GM19438 (cell line): ENCODE measurements at regions not wholly inside any gene's neighbourhood (a gene's known extent, or its start where the extent isn't known, plus 50 kb on each side); places are given as distances from the start of the nearest gene placed in this dataset.
"Not testable (repeated sequence)": the region's sequence is repeated elsewhere in the genome, so short reads cannot be mapped to it uniquely, and the experiment has no call there.

Experiments
- ATAC-seq: cut with Tn5 transposase; IDR thresholded peaks from one replicate; pipeline ENCODE4 v1.9.1; 2021; ENCODE audit warnings: low read depth; ENCODE audit not compliant: unreplicated experiment

DNA sequence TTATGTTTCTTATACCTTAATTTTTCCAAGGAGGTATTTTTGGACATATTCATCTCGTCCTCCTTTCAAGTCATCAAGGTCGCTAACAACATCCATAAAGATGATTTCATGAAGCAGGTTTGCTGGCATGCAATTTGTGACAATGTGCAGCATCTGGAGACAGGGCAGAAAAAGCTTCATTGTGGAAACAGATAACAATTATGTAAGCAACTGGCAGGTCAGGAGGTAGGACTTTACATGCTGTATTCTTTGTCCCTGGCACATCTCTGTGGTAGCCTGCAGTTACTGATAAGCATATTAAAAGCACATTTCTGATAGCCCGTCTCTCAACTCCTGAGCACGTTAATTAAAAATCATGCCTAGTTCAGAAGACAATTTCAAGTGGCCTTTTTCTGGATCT, 156.8 kb downstream of the LEPR start:
- no peak for ATAC-seq

DNA sequence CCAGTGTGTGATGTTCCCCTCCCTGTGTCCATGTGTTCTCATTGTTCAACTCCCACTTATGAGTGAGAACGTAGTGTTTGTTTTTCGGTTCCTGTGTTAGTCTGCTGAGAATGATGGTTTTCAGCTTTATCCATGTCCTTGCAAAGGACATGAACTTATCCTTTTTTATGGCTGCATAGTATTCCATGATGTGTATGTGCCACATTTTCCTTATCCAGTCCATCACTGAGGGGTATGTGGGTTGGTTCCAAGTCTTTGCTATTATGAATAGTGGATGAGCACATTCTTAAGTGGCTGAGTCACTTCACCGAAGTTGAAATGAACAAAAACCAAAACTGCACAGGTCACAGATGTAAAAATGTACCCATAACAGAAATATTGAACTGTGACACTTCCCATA, 157.5 kb downstream of the LEPR start:
- ATAC-seq = not testable (repeated sequence)

DNA sequence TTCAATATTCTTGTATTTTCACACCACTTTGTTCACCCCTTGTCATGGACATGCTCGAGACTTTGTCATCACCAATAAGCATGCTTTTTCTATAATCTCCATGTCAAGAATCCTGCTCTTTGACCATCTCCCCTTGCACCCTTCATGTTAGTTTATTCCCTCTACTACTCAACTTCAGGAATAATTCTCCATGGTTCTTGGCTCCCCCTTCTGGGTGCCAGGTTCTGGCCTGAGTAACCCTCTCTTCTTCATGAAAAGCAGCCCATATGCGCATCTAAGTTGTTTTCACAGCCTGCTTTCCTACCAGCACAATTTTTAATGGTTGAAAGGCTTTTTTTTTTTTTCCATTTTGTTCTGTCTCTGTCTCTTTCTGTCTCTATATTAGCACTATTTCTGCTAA, 160.7 kb downstream of the LEPR start:
- no peak for ATAC-seq

DNA sequence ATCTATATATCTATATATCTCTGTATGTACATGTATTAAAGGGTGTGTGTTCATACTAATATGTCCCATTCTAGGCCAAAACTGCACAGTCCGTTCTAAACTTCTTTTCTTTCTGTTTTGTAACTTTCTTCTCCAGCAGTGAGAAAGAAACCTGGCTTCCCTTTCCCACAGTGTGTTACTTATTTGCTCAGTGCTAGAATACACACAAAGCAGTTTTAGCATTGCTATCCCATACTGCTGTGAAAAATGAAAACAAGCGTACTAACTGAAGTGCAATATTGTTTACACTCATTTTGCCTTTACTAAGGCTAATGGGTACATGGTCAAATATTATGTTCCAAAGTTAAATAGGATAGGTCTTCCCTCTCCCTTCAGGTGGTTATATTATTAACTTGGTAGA, 163.9 kb downstream of the LEPR start:
- no peak for ATAC-seq

DNA sequence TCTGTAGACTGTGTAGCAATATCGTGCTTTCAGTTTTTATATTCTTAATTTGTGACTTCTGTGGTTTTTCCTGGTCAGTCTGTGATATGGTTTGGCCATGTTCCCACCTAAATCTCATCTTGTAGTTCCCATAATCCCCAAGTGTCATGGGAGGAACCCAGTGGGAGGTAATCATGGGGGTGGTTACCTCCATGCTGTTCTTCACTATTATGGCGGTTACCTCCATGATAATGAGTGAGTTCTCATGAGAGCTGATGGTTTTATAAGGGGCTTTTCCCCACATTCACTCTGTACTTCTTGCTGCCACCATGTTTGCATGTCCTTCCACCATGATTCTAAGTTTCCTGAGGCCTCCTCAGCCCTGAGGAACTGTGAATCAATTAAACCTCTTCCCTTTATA, 169.8 kb downstream of the LEPR start:
- no peak for ATAC-seq

DNA sequence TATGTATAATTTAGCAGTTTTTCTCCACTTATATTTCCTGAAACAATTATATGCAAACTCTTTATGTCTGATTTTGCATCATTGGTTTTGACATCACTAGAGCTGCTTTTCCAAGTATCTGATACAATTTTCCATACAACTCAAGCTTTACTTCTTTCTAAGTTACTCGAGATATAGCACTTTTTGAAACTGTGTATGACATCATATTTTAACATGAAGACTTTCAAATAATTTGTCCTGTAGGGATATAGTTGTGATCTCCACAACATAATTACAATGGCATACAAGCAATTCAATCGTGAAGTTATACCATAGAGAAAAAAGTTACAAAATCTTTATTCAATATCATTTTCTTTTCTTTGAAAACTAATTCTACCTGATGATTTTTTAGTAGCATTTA, 173.0 kb downstream of the LEPR start:
- ATAC-seq = no peak

DNA sequence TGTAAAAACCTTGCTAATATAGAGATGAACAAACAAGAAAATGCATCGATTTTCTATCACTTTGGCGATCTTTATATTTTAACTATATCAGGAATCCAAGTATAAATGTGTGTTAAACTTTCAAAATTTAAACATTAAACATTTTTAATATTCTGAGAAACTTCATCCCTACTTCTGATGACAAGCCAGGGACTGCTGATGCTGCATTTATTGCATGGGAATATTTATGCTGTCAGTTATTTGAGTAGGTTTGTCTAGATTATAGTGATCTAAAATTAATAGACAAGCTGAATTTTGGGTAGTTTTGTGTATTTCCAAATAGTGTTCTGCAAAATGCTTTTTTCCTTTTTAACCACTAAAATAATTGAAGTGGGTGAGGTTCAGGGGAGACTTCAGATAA, 175.3 kb downstream of the LEPR start:
- no peak for ATAC-seq

DNA sequence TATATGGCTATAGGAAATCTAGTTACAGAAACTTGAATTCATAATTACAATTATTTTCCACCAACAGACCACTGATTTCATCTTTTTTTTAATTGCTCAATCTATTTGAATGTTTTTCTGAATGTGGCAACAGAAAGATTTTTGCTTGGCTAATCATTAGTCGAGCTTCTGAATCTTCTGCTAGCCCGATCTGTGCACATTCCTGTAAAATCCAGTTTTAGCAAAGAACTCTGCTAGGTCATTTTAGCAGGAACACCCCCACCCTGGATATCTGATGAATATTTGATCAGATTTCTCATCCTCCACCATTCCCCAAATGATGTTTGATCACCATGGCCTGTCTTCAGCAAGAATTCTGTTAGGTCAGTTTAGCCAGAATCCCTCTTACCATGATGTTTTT, 176.3 kb downstream of the LEPR start:
- no peak for ATAC-seq

DNA sequence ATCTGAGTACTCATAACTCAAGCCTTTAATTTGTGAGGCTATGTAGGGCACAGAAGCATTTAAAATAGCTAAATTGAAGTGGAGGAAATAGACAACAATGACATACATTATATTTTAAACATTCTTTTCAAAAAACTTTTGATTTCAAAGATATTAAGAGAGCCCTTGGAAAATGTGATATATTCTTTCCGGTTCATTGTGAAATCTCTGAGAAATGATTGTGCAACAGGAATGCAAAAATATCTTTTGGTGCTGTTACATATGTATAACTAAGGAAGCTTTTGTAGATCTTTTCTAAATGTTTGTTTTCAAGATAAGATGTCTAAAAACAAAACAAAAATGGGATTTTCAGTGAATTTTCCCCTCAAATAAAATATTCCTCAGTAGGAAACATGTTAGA, 185.2 kb downstream of the LEPR start:
- ATAC-seq = no peak

DNA sequence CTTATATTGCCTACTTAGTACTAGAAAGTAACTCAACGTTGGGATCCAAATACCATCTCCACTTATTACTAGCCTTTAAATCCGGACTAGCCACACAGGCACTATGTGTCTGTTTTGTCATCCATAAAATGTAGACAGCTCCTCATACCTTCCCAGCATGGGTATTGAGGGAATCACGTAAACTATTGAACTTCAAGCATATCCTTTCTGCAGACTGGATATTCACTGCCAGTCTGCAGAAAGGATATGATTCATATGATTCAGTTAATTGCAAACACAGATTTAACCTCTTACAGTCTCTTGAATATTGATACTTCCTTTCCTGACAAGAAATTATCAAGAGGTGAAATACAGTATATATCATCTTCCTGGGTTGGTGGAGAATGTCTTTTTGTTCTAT, 186.0 kb downstream of the LEPR start:
- no peak for ATAC-seq

DNA sequence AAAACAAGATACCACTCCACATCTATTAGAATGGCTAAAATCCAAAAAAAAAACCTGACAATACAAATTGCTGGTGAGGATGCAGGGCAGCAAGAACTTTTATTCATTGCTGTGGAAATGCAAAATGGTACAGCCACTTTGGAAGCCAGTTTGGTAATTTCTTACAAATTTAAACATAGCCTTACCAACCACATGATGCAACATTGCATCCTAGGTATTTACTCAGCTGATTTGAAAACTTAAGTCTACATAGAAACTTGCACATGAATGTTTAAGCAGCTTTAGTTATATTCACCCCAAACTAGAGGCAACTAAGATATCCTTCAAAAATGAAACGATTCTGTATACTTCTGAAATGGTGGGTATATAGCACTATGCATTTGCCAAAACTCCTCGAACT, 178.8 kb upstream of the PDE4B start:
- ATAC-seq = no peak

DNA sequence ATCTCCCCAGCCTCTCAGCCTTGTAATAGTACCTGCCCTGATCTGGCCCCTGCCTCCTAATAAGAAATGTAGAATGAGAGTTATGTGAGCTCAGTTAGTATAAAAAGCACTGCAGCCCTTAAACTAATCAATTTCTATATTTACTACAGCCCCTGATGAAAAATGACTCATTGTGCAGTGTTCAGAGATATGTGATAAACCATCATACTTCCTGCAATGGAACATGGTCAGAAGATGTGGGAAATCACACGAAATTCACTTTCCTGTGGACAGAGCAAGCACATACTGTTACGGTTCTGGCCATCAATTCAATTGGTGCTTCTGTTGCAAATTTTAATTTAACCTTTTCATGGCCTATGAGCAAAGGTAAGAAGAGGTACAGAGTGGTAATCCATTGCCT, 176.8 kb upstream of the PDE4B start:
- no peak for ATAC-seq

DNA sequence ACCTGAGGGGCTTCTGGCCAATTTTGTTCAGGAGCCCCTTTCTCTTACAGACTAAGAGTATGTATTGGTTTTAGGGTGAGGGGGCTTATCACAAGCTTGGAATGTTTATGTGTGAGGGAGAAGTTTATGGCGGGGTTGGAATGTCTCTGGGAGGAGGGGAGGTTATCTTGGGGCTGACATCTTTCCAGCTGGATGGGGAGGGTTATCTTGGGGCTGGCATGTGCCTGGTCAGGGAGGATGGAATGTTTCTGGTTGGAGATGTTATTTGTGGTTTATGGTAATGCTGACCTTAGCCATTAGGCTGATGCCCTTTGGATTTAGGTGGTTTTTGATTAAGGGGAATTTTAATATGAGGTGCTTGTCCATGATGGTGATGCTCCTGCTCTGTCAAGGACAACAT, 171.0 kb upstream of the PDE4B start:
- ATAC-seq = not testable (repeated sequence)

DNA sequence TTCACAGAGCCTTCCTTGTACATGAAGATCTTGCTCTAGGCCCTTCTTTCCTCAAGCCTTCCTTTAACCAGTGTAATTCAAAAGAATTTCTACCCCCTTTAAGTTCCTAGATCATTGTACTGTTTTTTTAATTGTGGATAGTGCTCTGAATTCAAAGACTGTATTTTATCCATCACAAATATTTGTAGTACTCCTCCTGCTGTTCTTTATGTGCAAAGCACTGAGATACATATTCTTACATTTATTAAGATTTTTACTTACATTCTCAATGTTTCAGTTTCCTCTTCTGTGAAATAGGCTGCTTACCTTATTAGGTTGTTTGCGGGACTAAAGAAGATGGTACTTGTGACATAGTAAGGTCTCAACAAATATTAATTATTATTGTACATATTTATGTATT, 168.8 kb upstream of the PDE4B start:
- ATAC-seq = no peak

DNA sequence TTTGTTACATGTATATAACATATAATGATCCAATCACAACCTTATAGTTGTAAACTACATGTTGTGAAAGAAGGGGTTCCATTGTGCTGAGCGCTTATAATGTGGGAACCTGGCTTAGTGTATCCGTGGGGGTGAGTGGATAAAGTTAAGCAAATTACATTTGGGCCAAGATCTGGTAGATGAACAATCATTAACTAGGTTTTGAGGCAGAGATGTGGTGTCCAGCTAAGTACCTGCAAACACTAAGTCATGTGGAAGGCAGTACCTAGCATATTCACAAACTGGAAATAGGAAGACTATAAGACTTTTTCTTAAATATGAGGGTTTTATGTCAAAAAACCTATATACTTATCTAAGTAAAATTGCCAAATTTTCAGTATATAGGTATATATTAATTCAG, 167.2 kb upstream of the PDE4B start:
- ATAC-seq = no peak

DNA sequence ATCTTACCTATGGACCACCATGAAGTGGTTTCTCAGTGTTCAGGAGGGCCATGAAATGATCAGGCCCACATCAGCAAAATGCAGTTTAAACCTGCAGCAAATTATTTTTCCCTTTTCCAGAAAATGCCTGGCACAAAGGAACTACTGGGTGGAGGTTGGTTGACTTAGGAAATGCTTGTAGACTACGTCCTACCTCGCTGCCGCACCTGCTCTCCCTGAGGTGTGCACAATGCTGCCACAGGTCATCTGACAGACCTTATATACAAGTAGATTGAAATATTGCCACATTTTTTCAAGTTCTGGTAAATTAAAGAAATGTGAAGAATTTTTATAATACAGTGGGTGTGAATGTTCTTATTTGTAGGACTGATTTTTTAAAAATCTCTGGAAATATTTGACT, 166.7 kb upstream of the PDE4B start:
- no peak for ATAC-seq

DNA sequence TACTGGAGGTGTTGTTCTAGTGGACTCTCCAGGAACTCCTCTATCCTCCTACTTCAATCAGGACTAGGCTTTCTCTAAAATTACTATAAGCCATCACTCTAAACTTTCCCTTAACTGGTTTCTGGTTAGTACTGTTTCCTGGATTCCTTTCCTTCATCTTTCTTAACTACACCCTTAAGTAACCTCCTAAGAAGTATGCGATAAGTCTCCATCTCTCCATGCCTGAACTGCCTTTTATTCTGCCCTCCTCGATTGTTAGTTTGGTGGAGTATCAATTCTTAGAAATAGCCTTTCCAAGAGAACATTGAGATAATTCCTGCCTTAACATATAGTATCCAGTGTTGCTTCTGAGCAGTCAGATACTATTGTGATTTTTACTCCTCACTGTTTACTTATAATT, 162.9 kb upstream of the PDE4B start:
- ATAC-seq = no peak

DNA sequence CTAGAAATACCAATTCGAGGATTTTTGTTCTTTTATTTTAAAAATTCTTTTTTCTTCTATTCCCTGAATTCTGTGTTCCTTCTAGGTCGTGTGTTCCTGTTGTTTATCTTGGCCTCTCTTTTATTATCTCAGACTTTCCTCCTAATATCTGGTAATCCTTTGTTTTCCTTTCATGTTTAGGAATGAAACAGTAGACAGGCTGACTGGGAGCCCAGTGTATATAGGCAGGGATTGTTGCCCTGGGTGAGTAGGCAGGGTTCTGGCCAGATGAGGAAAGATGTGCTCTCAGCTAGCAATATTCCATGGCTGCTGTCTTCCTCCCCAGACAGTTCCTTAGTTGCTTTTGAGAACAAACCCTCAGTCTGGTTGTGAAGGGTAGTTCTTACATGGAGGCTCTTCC, 161.8 kb upstream of the PDE4B start:
- ATAC-seq = no peak

DNA sequence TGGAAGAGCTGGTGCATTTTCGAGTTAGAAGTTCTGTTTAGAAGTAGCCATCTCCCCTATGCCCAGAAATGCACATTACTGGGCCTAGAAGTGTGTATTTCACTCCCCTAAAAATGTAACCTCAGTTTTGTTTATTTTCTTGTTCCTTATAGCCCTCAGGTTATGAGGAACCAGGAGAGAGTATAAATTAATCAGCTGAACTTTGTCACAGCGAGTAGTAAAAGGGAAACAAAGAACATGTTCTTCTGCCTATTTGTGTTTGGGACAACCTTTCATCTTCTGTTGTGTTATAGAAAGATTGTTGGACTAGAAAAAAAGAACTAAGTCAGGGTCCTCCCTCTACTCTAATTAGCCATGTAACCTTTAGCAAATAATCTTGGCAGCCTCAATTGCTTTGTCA, 160.5 kb upstream of the PDE4B start:
- ATAC-seq = no peak

DNA sequence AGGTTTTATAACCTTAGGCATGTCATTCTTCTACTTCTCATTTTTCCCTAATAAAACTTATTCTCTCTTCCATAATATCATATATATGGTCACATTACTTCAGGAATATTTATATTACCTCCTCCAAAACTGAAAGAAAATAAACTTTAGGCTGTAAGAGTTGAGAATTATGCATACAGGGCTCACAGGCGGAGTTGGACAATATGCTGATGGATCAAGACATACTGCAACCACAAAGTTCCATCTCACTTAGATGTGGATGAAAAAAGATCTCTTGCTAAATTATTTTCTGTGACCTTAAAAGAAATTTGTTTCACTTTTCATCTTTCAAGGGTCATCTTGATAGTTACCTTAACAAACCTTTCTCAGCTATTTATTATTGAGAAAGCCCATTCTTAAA, 152.6 kb upstream of the PDE4B start:
- no peak for ATAC-seq

DNA sequence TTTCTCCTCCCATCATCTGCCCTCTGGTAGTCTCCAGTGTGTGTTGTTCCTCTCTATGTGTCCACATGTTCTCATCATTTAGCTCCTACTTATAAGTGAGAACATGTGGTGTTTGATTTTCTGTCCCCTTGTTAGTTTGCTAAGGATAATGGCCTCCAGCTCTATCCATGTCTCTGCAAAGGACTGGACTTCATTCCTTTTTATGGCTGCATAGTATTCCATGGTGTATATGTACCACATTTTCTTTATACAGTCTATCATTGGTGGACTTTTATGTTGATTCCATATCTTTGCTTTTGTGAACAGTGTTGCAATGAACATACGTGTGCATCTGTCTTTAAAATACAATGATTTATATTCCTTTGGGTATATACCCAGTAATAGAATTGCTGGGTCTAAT, 143.5 kb upstream of the PDE4B start:
- ATAC-seq = not testable (repeated sequence)

DNA sequence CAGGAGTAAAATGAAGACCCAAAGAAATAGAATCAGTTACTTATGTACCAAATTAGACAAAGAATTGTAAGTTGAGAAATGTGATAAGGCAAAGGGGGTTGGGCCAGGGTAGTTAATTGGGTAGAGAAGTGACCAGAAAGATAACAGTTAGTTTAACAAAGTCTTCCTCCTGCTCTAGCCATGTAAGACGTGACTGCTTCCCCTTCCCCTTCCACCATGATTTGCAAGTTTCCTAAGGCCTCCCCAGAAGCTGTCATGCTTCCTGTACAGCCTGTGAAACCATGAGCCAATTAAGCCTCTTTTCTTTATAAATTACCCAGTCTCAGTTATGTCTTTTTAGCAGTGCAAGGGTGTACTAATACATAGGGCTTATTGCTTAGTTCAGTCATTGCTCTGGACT, 142.0 kb upstream of the PDE4B start:
- ATAC-seq = no peak

DNA sequence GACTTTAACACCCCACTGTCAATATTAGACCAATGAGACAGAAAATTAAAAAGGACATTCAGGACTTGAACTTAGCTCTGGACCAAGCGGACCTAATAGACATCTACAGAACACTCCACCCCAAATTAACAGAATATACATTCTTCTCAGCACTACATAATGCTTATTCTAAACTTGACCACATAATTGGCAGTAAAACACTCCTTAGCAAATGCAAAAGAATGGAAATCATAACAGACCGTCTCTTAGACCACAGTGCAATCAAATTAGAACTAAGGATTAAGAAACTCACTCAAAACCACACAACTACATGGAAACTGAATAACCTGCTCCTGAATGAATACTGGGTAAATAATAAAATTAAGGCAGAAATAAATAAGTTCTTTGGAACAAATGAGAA, 138.2 kb upstream of the PDE4B start:
- ATAC-seq = not testable (repeated sequence)

DNA sequence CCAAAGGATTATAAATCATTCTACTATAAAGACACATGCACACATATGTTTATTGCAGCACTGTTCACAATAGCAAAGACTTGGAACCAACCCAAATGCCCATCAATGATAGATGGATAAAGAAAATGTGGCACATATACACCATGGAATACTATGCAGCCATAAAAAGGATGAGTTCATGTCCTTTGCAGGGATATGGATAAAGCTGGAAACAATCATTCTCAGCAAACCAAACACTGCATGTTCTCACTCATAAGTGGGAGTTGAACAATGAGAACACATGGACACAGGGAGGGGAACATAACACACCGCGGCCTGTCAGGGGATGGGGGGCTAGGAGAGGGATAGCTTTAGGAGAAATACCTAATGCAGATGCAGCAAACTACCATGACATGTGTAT, 135.1 kb upstream of the PDE4B start:
- not testable (repeated sequence) for ATAC-seq
